HepG2 (cell line): ENCODE measurements at regions not wholly inside any gene's neighbourhood (a gene's known extent, or its start where the extent isn't known, plus 50 kb on each side); places are given as distances from the start of the nearest gene placed in this dataset.

ENCODE experiments used
- CEBPG ChIP-seq: IDR thresholded peaks from 2 replicates; pipeline ENCODE4 v1.6.1; 2016
- HNRNPUL1 ChIP-seq: fragments of 200-400 bp; formaldehyde crosslinking; IDR thresholded peaks from 2 replicates; pipeline ENCODE4 v1.6.1; 2017; ENCODE audit warnings: low read depth, mild to moderate bottlenecking, low read length, moderate library complexity
- HOXA5 ChIP-seq: sonication (generic); formaldehyde crosslinking; IDR thresholded peaks from 2 replicates; pipeline ENCODE4 v1.4.0; 2020; ENCODE audit warnings: missing genetic modification reagents
- RBAK ChIP-seq: sonication (generic); formaldehyde crosslinking; IDR thresholded peaks from 2 replicates; pipeline ENCODE4 v1.5.1; 2020; ENCODE audit warnings: mild to moderate bottlenecking, missing genetic modification reagents
- RXRA ChIP-seq: sonication (generic); formaldehyde crosslinking; IDR thresholded peaks from 2 replicates; pipeline ENCODE4 v1.5.1; 2020; ENCODE audit warnings: missing genetic modification reagents
- SYNCRIP ChIP-seq: fragments of 200-400 bp; formaldehyde crosslinking; IDR thresholded peaks from 2 replicates; pipeline ENCODE4 v1.6.1; 2018; ENCODE audit warnings: mild to moderate bottlenecking, low read depth, low read length; ENCODE audit not compliant: insufficient read depth
- ZFP36L2 ChIP-seq: sonication (generic); formaldehyde crosslinking; IDR thresholded peaks from 2 replicates; pipeline ENCODE4 v1.4.0; 2020; ENCODE audit warnings: missing genetic modification reagents
- ZNF24 ChIP-seq: fragments of 450-650 bp; IDR thresholded peaks from 2 replicates; pipeline ENCODE4 v1.6.1; 2017; ENCODE audit warnings: antibody characterized with exemption, mild to moderate bottlenecking
- ZNF841 ChIP-seq: sonication (generic); formaldehyde crosslinking; IDR thresholded peaks from 2 replicates; pipeline ENCODE4 v1.8.1; 2023; ENCODE audit warnings: missing genetic modification reagents, borderline replicate concordance
- TF ChIP-seq, protein P1 (sequence below): sonication (generic); formaldehyde crosslinking; conservative IDR thresholded peaks from 2 replicates; pipeline ENCODE4 v1.4.0; 2020; ENCODE audit warnings: missing genetic modification reagents
- TF ChIP-seq, protein P2 (sequence below): sonication (generic); formaldehyde crosslinking; IDR thresholded peaks from 2 replicates; pipeline ENCODE4 v1.5.0; 2020; ENCODE audit warnings: mild to moderate bottlenecking, missing genetic modification reagents, moderate library complexity
- TF ChIP-seq, protein P3 (sequence below), 2 experiments: sonication (generic) in 1 of 2; formaldehyde crosslinking in 1 of 2; IDR thresholded peaks; 2 replicates each; pipeline versions ENCODE4 v1.5.1 to v1.6.1; 2011 to 2020; ENCODE audit warnings: borderline replicate concordance in 1 of 2, low read depth in 1 of 2, low read length in 1 of 2, mild to moderate bottlenecking in 1 of 2, missing genetic modification reagents in 1 of 2, moderate library complexity in 1 of 2

DNA sequence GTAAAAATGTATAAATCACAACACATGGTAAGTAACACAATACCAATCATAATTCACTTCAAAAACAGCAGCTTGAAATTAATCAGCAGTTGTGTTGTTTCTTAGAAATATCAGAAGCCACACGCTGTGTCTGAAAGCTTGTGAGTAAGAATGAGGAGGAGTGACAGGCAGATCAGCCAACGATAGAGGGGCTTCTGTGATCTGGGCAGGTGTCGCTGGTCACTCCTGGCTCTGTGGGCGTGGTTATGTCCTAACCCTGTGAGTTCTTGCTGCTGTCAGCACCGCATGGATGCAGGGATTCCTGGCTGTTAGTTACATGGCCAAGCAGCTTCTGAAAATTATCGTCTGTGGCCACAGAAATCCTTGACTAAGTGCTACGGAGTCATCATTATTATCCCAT, 123.4 kb downstream of the SLC25A47 start:
- no peak for TF ChIP-seq RXRA
- TF ChIP-seq RBAK = no peak
- TF ChIP-seq, protein P1, sequence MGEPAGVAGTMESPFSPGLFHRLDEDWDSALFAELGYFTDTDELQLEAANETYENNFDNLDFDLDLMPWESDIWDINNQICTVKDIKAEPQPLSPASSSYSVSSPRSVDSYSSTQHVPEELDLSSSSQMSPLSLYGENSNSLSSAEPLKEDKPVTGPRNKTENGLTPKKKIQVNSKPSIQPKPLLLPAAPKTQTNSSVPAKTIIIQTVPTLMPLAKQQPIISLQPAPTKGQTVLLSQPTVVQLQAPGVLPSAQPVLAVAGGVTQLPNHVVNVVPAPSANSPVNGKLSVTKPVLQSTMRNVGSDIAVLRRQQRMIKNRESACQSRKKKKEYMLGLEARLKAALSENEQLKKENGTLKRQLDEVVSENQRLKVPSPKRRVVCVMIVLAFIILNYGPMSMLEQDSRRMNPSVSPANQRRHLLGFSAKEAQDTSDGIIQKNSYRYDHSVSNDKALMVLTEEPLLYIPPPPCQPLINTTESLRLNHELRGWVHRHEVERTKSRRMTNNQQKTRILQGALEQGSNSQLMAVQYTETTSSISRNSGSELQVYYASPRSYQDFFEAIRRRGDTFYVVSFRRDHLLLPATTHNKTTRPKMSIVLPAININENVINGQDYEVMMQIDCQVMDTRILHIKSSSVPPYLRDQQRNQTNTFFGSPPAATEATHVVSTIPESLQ (CRISPR knock-in tag) = no peak
- TF ChIP-seq, protein P2, sequence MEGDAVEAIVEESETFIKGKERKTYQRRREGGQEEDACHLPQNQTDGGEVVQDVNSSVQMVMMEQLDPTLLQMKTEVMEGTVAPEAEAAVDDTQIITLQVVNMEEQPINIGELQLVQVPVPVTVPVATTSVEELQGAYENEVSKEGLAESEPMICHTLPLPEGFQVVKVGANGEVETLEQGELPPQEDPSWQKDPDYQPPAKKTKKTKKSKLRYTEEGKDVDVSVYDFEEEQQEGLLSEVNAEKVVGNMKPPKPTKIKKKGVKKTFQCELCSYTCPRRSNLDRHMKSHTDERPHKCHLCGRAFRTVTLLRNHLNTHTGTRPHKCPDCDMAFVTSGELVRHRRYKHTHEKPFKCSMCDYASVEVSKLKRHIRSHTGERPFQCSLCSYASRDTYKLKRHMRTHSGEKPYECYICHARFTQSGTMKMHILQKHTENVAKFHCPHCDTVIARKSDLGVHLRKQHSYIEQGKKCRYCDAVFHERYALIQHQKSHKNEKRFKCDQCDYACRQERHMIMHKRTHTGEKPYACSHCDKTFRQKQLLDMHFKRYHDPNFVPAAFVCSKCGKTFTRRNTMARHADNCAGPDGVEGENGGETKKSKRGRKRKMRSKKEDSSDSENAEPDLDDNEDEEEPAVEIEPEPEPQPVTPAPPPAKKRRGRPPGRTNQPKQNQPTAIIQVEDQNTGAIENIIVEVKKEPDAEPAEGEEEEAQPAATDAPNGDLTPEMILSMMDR = no peak
- TF ChIP-seq, protein P3, sequence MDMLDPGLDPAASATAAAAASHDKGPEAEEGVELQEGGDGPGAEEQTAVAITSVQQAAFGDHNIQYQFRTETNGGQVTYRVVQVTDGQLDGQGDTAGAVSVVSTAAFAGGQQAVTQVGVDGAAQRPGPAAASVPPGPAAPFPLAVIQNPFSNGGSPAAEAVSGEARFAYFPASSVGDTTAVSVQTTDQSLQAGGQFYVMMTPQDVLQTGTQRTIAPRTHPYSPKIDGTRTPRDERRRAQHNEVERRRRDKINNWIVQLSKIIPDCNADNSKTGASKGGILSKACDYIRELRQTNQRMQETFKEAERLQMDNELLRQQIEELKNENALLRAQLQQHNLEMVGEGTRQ (IDR thresholded peaks at IDR 0.05; ENCODE audit: low read depth, low read length) = no peak
- TF ChIP-seq, protein P3 (CRISPR knock-in tag; IDR thresholded peaks at IDR 0.05; ENCODE audit: borderline replicate concordance) = no peak
- no peak for TF ChIP-seq HOXA5 (CRISPR knock-in tag)
- no peak for TF ChIP-seq ZFP36L2 (CRISPR knock-in tag)
- no peak for TF ChIP-seq ZNF841 (CRISPR knock-in tag)
- TF ChIP-seq HNRNPUL1 = no peak
- no peak for TF ChIP-seq SYNCRIP
- TF ChIP-seq CEBPG = no peak
- TF ChIP-seq ZNF24 = no peak
